HL-60 (cell line): ENCODE measurements at regions not wholly inside any gene's neighbourhood (a gene's known extent, or its start where the extent isn't known, plus 50 kb on each side); places are given as distances from the start of the nearest gene placed in this dataset.

Experiments used
- DNase-seq, 2 experiments: peaks; one replicate each; pipeline ENCODE4 v3.0.0-alpha.2; 2010 to 2020; ENCODE audit warnings: low read depth in 1 of 2, low spot score in 1 of 2
- H3K27ac ChIP-seq: fragments of 250-450 bp; sonication (Bioruptor Pico); replicated peaks from 2 replicates; pipeline ENCODE4 v1.5.1; 2020; ENCODE audit warnings: mild to moderate bottlenecking, moderate library complexity
- H3K27me3 ChIP-seq: fragments of 250-450 bp; sonication (Bioruptor Pico); 2 replicates; pipeline ENCODE4 v1.5.1; 2021; ENCODE audit warnings: mild to moderate bottlenecking, moderate library complexity; ENCODE audit not compliant: insufficient read depth, poor library complexity, severe bottlenecking
- H3K4me3 ChIP-seq: replicated peaks from 2 replicates; pipeline ENCODE4 v1.5.1; 2011; ENCODE audit warnings: mild to moderate bottlenecking, control low read depth, low read length; ENCODE audit not compliant: insufficient read depth
- CTCF ChIP-seq: IDR thresholded peaks from one replicate; pipeline ENCODE4 v1.5.1; 2011; ENCODE audit warnings: low read length, control low read depth, inconsistent platforms; ENCODE audit not compliant: insufficient read depth
- GABPA ChIP-seq: IDR thresholded peaks from 2 replicates; pipeline ENCODE4 v1.6.1; 2012; ENCODE audit warnings: low read depth
- POLR2AphosphoS5 ChIP-seq: IDR thresholded peaks from 2 replicates; pipeline ENCODE4 v1.6.1; 2012; ENCODE audit warnings: low read depth
- SPI1 ChIP-seq: IDR thresholded peaks from 2 replicates; pipeline ENCODE4 v1.6.1; 2012; ENCODE audit warnings: low read depth, mild to moderate bottlenecking, borderline replicate concordance
- TF ChIP-seq, protein P1 (sequence below): IDR thresholded peaks from 2 replicates; pipeline ENCODE4 v1.6.1; 2012; ENCODE audit warnings: low read depth; ENCODE audit not compliant: insufficient replicate concordance

DNA sequence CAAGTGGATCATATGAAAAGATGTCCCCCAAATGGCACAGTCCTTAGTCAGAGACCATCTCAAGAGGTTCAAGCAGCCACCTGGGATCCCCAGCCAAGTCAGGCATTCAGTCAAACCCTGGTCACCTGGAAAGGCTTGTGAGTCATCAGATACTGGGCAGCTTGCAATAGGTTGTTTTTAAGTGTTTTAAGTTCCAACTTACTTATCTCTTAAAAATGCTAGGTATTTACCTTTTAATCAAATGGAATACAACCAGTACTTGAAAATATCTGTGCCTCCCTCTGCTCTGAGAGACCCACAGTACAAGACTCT lies 262.2 kb downstream of the WDR11 start:
- TF ChIP-seq, protein P1, sequence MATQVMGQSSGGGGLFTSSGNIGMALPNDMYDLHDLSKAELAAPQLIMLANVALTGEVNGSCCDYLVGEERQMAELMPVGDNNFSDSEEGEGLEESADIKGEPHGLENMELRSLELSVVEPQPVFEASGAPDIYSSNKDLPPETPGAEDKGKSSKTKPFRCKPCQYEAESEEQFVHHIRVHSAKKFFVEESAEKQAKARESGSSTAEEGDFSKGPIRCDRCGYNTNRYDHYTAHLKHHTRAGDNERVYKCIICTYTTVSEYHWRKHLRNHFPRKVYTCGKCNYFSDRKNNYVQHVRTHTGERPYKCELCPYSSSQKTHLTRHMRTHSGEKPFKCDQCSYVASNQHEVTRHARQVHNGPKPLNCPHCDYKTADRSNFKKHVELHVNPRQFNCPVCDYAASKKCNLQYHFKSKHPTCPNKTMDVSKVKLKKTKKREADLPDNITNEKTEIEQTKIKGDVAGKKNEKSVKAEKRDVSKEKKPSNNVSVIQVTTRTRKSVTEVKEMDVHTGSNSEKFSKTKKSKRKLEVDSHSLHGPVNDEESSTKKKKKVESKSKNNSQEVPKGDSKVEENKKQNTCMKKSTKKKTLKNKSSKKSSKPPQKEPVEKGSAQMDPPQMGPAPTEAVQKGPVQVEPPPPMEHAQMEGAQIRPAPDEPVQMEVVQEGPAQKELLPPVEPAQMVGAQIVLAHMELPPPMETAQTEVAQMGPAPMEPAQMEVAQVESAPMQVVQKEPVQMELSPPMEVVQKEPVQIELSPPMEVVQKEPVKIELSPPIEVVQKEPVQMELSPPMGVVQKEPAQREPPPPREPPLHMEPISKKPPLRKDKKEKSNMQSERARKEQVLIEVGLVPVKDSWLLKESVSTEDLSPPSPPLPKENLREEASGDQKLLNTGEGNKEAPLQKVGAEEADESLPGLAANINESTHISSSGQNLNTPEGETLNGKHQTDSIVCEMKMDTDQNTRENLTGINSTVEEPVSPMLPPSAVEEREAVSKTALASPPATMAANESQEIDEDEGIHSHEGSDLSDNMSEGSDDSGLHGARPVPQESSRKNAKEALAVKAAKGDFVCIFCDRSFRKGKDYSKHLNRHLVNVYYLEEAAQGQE: no peak
- TF ChIP-seq SPI1: no peak
- no peak for TF ChIP-seq CTCF
- TF ChIP-seq POLR2AphosphoS5: no peak
- TF ChIP-seq GABPA: no peak
- peaks cover 5% of the 10 kb centered on the region for H3K27me3 ChIP-seq
- H3K4me3 ChIP-seq: no peak overlapping the region
- H3K27ac ChIP-seq: no peak overlapping the region
- DNase-seq: no peak

GRCh38 chr10:121113911-121114310 lies 262.7 kb downstream of the WDR11 start:
- Histone ChIP-seq H3K27ac (no peak overlapping the region), H3K27me3 (peaks cover 5% of the 10 kb centered on the region), H3K4me3 (no peak overlapping the region)
- TF ChIP-seq CTCF (no peak), GABPA (no peak), POLR2AphosphoS5 (no peak), SPI1 (no peak)
- TF ChIP-seq, protein P1: no peak
- DNase-seq: no peak

DNA sequence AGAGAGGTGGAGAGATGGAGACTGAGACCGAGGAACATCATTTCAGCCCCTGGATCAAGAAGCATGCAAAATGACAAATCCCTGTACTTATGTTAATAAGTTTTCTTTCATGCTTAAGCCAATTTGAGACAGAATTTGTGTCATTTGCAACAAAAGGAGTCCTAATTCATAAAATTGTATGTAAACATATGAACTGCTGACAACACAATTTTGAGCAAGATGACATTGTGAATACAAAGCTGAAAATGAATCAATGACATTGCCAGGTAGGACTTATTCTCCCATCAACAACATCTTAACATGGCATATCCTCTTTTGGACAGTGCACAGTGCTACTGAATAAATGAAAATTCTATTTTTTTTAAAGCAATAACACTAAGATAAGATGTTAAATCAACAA lies 264.0 kb downstream of the WDR11 start:
- no peak for TF ChIP-seq POLR2AphosphoS5
- no peak for TF ChIP-seq GABPA
- TF ChIP-seq, protein P1: no peak
- no peak for TF ChIP-seq CTCF
- TF ChIP-seq SPI1: no peak
- no peak for DNase-seq

More for the DNA sequence above, 264.0 kb downstream of the WDR11 start:
- no peak overlapping the region for H3K27ac ChIP-seq
- no peak overlapping the region for H3K4me3 ChIP-seq
- peaks cover 5% of the 10 kb centered on the region for H3K27me3 ChIP-seq
